Ishikawa (cell line): ENCODE measurements at regions not wholly inside any gene's neighbourhood (a gene's known extent, or its start where the extent isn't known, plus 50 kb on each side); places are given as distances from the start of the nearest gene placed in this dataset.

Experiments used
- CEBPB ChIP-seq: IDR thresholded peaks from 2 replicates; pipeline ENCODE4 v1.6.1; 2012
- CREB1 ChIP-seq: IDR thresholded peaks from 2 replicates; pipeline ENCODE4 v1.6.1; 2012; ENCODE audit warnings: low read depth
- EGR1 ChIP-seq: IDR thresholded peaks from 2 replicates; pipeline ENCODE4 v1.6.1; 2012
- EP300 ChIP-seq: IDR thresholded peaks from 2 replicates; pipeline ENCODE4 v1.6.1; 2012; ENCODE audit warnings: borderline replicate concordance
- FOXM1 ChIP-seq: IDR thresholded peaks from 2 replicates; pipeline ENCODE4 v1.6.1; 2012; ENCODE audit warnings: low read depth, borderline replicate concordance
- MAX ChIP-seq: IDR thresholded peaks from 2 replicates; pipeline ENCODE4 v1.6.1; 2012
- NFIC ChIP-seq: IDR thresholded peaks from 2 replicates; pipeline ENCODE4 v1.6.1; 2012
- RAD21 ChIP-seq: IDR thresholded peaks from 2 replicates; pipeline ENCODE4 v1.6.1; 2012; ENCODE audit warnings: low read depth
- REST ChIP-seq: IDR thresholded peaks from 2 replicates; pipeline ENCODE4 v1.6.1; 2012; ENCODE audit warnings: low read depth, mild to moderate bottlenecking
- TAF1 ChIP-seq: IDR thresholded peaks from 2 replicates; pipeline ENCODE4 v1.6.1; 2012; ENCODE audit warnings: low read depth, mild to moderate bottlenecking
- TCF12 ChIP-seq: IDR thresholded peaks from 2 replicates; pipeline ENCODE4 v1.6.1; 2012; ENCODE audit warnings: low read depth
- TEAD4 ChIP-seq: IDR thresholded peaks from 2 replicates; pipeline ENCODE4 v1.6.1; 2012
- USF1 ChIP-seq: IDR thresholded peaks from 2 replicates; pipeline ENCODE4 v1.6.1; 2012
- YY1 ChIP-seq: IDR thresholded peaks from 2 replicates; pipeline ENCODE4 v1.6.1; 2012; ENCODE audit warnings: low read depth
- ZBTB7A ChIP-seq: IDR thresholded peaks from 2 replicates; pipeline ENCODE4 v1.6.1; 2012; ENCODE audit warnings: low read depth

GRCh38 chr2:174682007-174682577 is 82.2 kb downstream of the CHRNA1 start:
- TF ChIP-seq REST (no peak), ZBTB7A (peak; percentile 76), EGR1 (no peak), MAX (no peak), CEBPB (no peak)

- TF ChIP-seq REST (no peak), FOXM1 (no peak), TAF1 (no peak), CEBPB (no peak), ZBTB7A (no peak), EGR1 (no peak), YY1 (no peak), USF1 (no peak), NFIC (no peak), MAX (no peak), EP300 (no peak), TEAD4 (no peak)
Measured at GRCh38 chr2:174681099-174682006, 82.9 kb downstream of the CHRNA1 start.

- no peak for TF ChIP-seq EGR1
- TF ChIP-seq USF1, result no peak
- no peak for TF ChIP-seq TCF12
Measured at GRCh38 chr2:174680221-174680620, 82.6 kb upstream of the WIPF1 start.

- TF ChIP-seq EP300 (no peak), FOXM1 (no peak), NFIC (no peak), MAX (no peak), YY1 (no peak)
Measured at GRCh38 chr2:174678395-174678794, 80.8 kb upstream of the WIPF1 start.

- TF ChIP-seq REST (no peak), TCF12 (no peak), EGR1 (no peak), TAF1 (no peak), TEAD4 (no peak), CEBPB (no peak), RAD21 (no peak), NFIC (no peak), EP300 (no peak), MAX (no peak), CREB1 (no peak), FOXM1 (no peak), YY1 (no peak), USF1 (no peak), ZBTB7A (no peak)
Measured at GRCh38 chr2:174675615-174676014, 78.0 kb upstream of the WIPF1 start.
